Endothelial cell of hepatic sinusoid (primary cell): ENCODE measurements at regions not wholly inside any gene's neighbourhood (a gene's known extent, or its start where the extent isn't known, plus 50 kb on each side); places are given as distances from the start of the nearest gene placed in this dataset.
"Not testable (repeated sequence)": the region's sequence is repeated elsewhere in the genome, so short reads cannot be mapped to it uniquely, and the experiment has no call there.

Source experiments
- in situ Hi-C: cut with HindIII; loops from 2 replicates; pipeline ENCODE4 v1.10.0; 2017; ENCODE audit warnings: low sequenced_read_pairs

DNA sequence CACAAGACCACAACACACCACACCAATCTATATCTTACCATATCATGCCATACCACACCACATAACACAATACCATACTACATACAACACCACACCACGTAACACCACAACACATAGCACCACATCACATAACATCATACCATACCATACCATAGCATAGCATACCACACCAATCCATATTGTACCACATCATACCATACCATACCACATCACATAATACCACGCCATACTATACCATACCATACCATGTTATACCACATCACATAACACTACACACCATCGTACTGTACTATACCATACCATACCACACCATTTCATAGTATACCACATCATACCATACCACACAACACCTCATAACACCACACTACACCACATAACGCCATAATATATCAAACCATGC is 335.2 kb upstream of the VWC2 start:
- in situ Hi-C loops: loop anchor here (5.0 kb wide), 1 partner anchor 54 kb away; no protein-coding TSS in a partner anchor

DNA sequence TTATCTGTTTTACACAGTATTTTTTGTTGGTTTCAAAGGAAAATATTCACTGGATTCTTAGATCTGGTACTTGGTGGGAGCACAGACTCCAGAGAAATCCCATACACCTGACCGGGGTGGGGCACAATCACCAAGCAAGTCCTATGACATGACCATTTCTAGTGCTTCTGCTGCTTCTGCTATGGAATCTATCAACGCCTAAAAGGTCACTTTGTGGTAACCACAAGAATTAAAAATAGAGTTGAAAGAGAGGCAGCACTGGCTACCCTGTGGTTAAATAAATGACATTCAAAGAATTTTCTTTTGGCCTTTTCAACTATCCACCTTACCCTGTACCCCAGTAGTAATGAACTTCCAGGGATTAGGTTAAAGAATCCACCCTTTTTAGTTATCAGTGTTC is 329.9 kb upstream of the VWC2 start:
- in situ Hi-C loops: no loop called here

DNA sequence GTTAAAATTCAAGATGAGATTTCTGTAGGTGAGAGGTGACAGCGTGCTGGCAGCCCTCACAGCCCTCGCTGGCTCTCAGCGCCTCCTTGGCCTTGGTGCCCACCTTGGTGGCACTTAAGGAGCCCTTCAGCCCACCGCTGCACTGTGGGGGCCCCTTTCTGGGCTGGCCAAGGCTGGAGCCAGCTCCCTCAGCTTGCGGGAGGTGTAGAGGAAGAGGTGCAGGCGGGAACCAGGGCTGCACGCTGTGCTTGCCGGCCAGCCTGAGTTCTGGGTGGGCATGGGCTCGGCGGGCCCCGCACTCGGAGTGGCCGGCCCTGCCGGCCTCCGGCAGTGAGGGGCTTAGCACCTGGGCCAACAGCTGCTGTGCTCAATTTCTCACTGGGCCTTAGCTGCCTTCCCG is 320.0 kb upstream of the VWC2 start:
- in situ Hi-C loops: no loop called here

DNA sequence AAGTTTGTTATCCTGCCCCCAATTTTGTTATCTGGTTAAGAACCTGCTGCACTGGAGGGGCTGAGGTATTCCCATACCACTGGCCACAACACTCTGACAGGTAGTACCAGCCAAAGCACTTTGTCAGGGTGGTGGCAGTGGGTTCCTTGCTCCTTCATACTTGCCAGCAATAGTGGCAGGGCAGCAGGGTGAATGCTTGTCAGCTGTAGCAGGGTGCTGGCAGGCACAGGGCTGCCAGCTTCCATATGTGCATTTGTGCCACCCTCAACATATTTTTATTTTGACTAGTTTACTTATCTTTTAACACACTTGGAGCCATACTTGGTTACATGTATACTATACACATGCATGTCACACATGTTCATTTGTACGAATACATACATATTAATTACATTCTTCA is 294.0 kb upstream of the VWC2 start:
- in situ Hi-C loops: no loop called here

DNA sequence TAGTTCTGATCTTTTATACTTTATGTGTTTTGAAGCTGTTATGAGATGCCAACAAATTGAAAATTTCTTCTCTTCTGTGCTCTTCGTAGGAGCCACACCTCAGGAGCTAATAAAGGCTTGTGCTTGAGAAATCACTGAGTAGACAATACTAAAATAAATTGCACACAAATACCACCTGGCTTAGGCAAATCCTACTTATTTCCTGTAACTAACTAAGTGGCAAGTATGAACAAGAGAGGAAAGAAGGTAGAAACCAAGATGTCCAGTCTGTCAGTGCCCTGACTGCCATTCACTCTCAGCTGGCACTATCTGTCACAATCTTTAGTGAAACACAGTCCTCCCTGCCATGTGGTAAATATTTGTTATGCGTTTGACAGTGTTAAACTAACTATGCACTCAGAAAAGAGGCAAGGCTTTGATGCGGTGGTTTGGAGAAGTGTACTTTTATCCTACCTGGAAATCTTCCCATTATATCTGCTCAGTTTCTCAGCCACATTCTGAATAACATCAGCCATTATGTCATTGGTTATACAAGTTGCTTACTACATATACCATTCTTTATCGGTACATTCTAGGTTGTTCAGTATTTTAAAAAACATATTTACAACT is 293.4 kb upstream of the VWC2 start:
- in situ Hi-C loops: no loop called here

DNA sequence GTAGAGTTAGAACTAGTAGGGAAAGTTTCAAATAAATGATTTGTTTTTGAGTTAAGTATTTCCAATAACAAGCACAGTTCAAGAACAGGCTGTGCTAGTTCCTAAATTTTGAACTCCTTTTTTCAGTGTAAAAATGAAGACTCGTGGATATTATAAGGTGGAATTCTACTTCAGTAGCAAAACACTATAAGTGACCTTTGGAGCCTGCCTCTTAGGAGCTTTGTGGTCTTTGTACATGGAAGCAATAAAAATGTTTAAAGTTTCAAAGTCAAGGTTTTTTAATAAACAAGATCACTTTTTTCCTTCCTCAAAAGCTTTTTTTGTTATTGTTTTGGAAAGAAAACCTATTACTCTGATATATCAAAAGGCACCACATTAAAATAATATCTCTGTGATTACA is 292.4 kb upstream of the VWC2 start:
- in situ Hi-C loops: no loop called here

DNA sequence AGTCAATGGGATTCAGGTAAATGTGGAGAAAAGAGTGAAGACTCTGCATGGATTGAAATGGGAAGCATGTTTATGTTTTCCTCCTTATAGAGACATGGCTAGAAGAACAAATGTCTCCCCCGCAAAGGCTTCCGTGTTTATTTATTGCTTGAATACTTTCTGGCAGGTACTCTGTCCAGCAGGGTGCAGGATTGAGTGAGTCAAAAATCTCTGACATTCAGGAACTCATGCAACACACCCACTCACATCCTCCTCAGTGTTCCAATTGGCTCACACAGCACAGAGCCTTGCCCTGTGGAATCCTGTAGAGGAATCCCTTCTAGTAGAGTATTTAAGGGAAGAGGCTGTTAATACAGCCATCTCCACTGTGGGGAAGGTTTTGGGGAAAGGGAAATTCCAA is 290.3 kb upstream of the VWC2 start:
- in situ Hi-C loops: no loop called here

DNA sequence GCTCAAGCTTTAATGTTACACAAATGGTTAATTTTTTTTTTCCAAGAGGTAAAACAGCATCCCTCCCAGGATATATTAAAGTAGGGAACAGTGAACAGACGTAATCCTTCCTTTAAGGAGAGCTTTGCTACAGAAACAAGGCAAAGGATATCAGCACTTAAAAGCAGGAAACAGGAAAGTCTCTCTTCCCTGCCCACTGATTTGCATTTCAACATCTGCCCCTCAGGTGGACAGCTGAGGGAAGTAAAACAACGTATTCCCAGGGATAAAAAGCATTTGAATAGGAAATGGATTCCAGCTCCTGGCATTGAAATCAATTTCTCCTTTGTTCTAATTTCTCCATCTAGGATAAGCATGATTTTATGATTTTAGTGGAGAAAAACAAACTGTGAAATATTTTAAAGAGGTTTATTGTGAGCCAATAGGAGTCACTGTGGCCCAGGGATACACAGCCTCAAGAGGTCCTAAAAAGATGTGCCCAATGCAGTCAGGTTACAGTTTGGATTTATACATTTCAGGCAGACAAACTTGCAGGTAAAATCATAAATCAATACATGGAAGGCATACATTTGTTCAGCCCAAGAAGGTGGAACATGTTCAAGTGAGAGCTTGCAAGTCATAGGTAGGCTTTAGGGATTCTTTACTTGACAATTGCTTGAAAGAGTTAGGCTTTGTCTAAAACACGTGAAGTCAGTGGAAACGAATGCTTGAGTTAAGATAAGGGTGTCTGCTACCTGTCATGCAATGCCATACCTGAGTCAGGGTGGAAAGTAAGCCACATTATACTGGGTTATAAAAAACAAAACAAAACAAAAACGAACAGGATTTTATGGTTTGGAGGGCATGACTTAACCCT is 286.2 kb upstream of the VWC2 start:
- in situ Hi-C loops: no loop called here

DNA sequence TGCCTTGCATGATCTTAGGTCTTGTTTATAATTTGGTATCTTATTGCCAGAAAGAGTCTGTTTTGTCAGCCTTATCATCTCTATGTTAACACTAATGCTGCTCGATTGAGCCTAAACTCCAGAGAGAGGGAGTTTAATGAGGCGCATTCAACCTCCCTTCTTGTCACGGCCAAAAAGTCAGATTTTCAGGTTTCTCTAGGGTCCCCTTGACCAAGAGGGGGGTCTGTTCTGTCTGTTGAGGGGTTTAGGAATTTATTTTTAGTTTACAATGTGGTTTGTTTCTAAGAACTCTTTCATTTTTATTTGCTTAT is 285.7 kb upstream of the VWC2 start:
- in situ Hi-C loops: no loop called here

DNA sequence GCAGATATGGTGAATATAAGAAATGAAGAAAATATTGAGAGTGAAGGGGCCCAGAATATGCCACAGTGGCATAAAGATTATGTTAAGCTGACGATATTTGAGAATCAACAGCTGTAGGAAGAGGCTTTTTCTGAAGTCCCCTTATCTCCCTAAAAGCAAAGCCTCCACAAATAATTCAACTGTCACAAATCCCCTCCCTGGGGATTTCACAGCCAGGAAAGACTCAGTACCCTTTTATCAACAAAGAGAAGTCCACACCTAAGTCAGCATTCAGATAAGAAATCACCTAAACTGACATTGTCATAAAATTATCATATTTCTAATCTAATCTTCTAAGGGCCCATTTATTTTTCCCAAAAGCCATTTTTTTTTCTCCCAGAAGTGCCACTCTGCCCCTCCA is 284.9 kb upstream of the VWC2 start:
- in situ Hi-C loops: no loop called here

DNA sequence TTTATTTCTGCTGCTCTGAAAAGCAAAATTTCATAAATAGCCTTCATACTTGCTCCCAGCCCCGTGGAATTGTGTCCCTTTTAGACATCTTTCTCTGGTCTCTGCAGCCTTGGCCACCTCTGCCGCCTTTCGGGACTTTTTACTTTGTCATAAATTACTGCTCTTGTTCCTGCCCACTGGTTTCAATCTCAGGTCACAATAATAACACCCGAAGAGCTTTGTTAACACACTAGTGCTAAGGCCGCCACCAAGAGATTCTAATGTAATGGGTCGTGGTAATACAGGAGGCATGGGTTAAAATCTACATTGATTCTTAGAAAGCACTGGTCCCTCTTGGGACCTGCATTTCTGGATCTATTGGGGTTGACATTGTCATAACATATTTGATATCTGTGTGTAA is 276.0 kb upstream of the VWC2 start:
- in situ Hi-C loops: no loop called here

DNA sequence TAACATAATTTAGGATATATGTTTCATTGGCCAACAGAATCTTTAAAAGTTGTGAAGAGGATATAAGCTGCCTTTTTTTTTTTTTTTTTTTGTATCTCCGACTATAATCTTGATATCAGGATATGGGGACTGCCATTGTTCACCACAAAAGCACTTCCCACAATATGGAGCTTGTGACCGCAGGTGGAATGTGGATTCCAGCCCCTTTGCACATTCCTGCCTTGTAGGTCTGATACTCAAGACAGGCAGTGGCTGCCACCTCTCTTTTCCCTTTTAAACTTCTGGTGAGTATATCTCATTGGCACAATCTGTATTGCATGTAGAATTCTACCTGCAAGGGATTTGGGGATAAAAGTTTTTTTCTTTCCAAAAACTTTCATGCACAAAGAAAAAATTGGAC is 272.7 kb upstream of the VWC2 start:
- in situ Hi-C loops: no loop called here

DNA sequence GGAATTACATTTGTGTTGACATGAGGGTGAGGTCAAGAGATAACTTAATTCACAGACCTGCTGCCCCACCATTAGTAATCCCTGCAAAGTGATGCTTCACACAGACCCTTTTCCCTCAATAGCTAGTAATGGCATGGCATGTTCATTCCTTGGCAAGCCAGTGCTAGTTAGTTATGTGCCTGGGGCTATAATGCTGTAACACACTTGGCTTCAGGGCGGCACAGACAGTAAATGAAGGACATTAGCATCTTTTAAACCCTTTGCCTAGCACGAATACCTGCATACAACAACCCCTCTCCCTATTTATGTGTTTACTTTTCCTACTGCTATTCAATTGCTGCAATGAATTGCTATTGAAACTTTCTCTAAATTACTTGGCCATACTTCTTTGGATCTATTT is 266.2 kb upstream of the VWC2 start:
- in situ Hi-C loops: not testable (repeated sequence)

DNA sequence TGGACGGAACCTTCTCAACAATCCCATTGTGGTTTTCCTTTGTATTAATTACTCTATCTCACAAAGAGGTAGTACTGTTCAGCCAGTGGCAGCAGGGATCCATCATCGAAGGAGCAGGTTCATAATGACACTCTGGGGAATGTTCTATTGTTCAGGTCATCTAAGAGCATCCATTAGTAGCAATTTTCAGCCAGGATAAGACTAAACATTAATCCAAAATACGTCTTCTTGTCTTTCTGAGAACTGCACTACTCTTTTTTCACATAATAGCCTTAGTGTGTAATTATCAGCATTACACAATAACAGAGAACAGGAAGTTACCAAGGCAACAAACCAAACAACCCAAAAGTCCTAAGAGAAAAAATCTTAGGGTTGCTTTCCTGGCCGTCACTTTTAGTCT is 259.5 kb upstream of the VWC2 start:
- in situ Hi-C loops: no loop called here

DNA sequence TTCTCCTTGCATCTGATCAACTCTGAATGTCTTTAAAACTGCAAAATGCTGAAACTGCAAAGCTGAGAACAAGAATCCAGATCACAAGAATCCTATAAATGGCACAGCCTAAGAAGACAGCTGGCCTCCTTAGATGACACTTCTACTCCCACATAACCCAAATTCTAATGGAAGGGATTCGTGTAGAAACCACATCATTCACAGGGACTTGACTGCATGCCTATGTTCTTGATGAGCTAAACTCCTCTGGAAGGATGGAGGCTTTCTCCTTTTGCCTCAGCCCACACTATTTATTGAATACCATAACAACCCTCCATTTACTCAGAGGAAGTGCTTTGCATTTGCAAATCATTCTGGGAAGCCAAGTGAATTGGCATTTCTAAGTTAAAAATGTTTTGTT is 252.5 kb upstream of the VWC2 start:
- in situ Hi-C loops: no loop called here

DNA sequence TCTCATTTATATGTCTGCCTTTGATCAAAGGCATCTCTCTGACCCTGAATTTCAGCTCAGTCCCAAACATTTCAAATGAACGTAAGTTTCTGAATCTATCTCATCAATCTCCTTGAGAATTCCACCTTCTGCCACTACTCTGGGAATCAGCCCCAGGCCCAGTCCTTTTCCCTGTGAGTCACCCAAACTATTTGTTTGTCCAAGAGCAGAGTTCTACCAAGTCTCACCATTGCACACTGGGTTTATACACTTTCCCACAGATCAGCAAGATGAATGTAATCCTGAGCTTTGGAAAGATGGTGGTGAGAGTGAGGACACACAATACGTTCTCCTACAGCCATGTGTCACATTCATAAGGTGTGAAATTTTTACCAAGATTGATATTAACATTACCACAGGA is 251.3 kb upstream of the VWC2 start:
- in situ Hi-C loops: no loop called here

DNA sequence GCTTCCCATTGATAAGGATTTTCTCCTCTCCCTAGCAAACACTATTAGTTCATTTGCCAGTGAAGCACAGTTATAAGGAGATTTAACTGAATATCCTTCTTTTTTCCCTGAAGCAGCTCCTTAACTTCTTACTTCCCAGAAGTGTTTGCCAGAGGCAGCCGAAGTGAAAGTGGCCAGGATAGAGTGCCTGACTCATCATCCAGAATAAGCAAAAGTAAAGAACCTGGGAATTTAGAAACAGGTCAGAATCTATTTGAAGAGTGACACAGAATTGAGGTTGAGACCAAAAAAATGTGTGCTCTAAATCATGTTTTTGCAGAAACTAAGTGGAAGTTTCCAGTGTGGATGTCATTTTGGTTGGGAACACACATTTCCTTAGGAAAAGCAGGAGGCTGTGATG is 249.6 kb upstream of the VWC2 start:
- in situ Hi-C loops: no loop called here

DNA sequence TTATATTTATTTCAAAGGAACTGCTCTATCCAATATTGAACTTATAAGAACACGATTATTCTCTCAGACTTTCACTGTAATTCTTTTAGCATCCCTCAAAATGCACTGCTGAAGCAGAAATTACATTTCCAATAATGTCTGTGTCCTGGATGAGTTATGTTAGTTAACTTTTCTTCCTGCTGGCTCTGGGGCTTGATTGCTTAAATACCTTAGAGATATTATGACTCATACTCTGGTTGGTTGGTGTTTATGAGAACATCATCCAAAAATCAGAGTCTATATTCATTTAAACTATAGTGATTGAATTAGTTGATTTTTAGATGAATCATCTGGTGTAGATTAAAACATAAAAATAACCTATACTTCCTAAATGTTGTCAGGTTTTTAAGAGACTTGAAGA is 246.3 kb upstream of the VWC2 start:
- in situ Hi-C loops: no loop called here

DNA sequence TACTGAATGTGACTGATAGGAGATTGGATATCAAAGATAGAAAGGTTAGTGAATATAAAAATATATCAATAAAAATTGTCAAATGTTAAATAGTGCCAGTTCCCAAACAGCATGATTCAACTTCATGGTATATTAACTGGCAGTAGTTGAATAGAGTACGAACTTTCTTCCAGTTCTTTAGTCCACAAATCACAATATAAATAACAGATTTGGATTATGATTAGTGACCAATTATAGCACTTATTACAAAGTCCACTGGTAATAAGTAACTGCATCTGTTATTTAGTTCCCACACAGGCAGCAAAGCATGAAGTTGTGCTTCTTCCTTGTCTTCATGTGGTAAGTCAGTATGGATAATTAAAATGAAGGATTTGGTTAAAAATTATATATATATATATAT is 243.0 kb upstream of the VWC2 start:
- in situ Hi-C loops: no loop called here

DNA sequence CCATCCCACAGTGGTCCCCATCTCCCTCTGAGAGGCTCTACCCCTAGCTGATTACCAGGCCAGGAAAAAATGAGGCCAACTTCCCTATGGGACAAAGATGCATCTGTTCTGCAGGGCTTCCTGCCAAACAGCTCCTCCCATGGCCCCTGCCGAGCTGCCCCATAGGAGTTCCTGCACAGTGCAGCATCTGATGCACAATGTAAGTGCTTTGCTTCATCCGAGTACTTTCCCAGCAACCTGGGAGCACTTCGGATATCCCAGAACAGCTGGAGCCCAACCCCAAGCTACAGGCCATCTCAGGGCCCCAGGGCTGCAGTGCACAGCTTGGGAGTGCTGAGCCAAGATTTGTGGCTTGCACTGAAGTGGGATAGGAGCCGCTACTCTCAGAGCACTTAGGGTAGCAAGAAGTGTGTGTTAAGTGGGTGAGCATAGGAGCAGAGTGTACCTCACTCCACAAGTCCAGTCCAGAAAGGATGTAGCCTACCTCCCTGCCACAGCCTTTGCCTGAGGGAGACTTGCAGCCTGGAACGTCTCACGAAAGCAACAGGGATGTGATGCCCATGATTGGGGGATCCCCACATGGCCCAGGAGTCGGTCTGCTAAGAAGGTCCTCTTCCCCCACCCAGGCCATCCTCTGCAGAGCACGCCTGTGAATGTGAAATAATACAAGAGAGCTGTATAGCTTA is 209.6 kb upstream of the VWC2 start:
- in situ Hi-C loops: no loop called here

DNA sequence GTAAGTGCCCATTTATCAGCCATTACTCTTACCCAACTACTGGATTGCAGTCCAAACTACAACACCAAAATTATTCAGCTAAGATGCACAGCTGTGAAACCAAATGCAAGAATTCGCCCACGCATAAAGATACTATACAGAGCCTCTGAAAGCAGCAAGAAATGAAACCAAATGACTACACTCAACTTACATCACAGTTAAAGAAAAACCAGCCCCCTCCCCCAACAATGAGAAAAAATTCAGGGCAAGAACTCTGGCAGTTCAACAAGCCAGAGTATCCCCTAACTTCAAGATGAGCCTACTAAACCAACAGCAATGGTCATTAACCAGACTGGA is 209.1 kb upstream of the VWC2 start:
- in situ Hi-C loops: no loop called here

DNA sequence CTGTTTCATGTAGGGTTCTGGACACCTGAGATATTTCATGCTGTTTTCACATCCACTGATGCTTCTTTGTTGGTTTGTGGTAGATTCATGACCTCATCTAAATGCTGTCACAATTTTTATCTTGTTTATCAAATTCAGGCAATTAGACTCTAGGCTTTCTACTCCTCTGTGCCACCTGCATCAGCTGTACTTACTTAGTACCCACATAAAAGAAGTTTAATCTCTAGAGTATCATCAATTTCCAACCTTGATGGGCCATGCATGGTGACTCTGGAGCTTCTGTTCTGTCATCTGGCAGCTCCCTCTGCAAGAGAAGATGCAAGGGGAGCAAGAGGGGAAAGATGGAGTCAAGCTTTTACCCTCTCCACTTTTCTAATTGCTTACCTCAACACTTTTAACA is 195.9 kb upstream of the VWC2 start:
- in situ Hi-C loops: no loop called here
